ENCODE measurements at regions not wholly inside any gene's neighbourhood (a gene's known extent, or its start where the extent isn't known, plus 50 kb on each side); places are given as distances from the start of the nearest gene placed in this dataset.

GRCh38 chr9:89808076-89808755, 203.4 kb downstream of the GADD45G start:
- H3K9ac ChIP-seq (ENCODE audit: low read depth in 1 of 3, low read length in 3 of 3) = no peak overlapping the region
- H3K4me3 ChIP-seq (ENCODE audit: low read length in 3 of 3) = no peak overlapping the region
- no peaks in the 10 kb centered on the region for H3K9me3 ChIP-seq (ENCODE audit: control insufficient read depth in 3 of 3, low read length in 3 of 3)
- H3K27ac ChIP-seq (ENCODE audit: low read depth, low read length) = no peak overlapping the region
- no peaks in the 10 kb centered on the region for H3K27me3 ChIP-seq (ENCODE audit: control insufficient read depth in 3 of 3, insufficient read depth in 3 of 3, low read length in 3 of 3)
- peaks cover 0 to under 1% (median 0%) of the 10 kb centered on the region in 3 donors for H3K4me1 ChIP-seq (ENCODE audit: control insufficient read depth in 3 of 3, insufficient read depth in 3 of 3, low read length in 3 of 3)
- H3K36me3 ChIP-seq (ENCODE audit: control insufficient read depth in 3 of 3, insufficient read depth in 3 of 3, low read length in 3 of 3) = no peaks in the 10 kb centered on the region

GRCh38 chr9:89808756-89809181, 204.0 kb downstream of the GADD45G start:
- Histone ChIP-seq H3K27ac (ENCODE audit: low read depth, low read length) (no peak overlapping the region), H3K4me3 (ENCODE audit: low read length in 3 of 3) (no peak overlapping the region), H3K4me1 (ENCODE audit: control insufficient read depth in 3 of 3, insufficient read depth in 3 of 3, low read length in 3 of 3) (no peaks in the 10 kb centered on the region), H3K27me3 (ENCODE audit: control insufficient read depth in 3 of 3, insufficient read depth in 3 of 3, low read length in 3 of 3) (no peaks in the 10 kb centered on the region), H3K9ac (ENCODE audit: low read depth in 1 of 3, low read length in 3 of 3) (no peak overlapping the region), H3K9me3 (ENCODE audit: control insufficient read depth in 3 of 3, low read length in 3 of 3) (no peaks in the 10 kb centered on the region), H3K36me3 (ENCODE audit: control insufficient read depth in 3 of 3, insufficient read depth in 3 of 3, low read length in 3 of 3) (no peaks in the 10 kb centered on the region)

- no peak overlapping the region for H3K9ac ChIP-seq (ENCODE audit: low read depth in 1 of 3, low read length in 3 of 3)
- H3K36me3 ChIP-seq (ENCODE audit: control insufficient read depth in 3 of 3, insufficient read depth in 3 of 3, low read length in 3 of 3) = no peaks in the 10 kb centered on the region
- no peak overlapping the region for H3K4me3 ChIP-seq (ENCODE audit: low read length in 3 of 3)
- peaks cover 0 to 6% (median 0%) of the 10 kb centered on the region in 3 donors for H3K4me1 ChIP-seq (ENCODE audit: control insufficient read depth in 3 of 3, insufficient read depth in 3 of 3, low read length in 3 of 3)
- H3K27me3 ChIP-seq (ENCODE audit: control insufficient read depth in 3 of 3, insufficient read depth in 3 of 3, low read length in 3 of 3) = no peaks in the 10 kb centered on the region
- no peak overlapping the region for H3K27ac ChIP-seq (ENCODE audit: low read depth, low read length)
- H3K9me3 ChIP-seq (ENCODE audit: control insufficient read depth in 3 of 3, low read length in 3 of 3) = no peaks in the 10 kb centered on the region
Observed at GRCh38 chr9:89810431-89810830, 205.6 kb downstream of the GADD45G start.

GRCh38 chr9:89811356-89811755, 206.5 kb downstream of the GADD45G start:
- H3K27ac ChIP-seq (ENCODE audit: low read depth, low read length) = no peak overlapping the region
- no peaks in the 10 kb centered on the region for H3K36me3 ChIP-seq (ENCODE audit: control insufficient read depth in 3 of 3, insufficient read depth in 3 of 3, low read length in 3 of 3)
- H3K27me3 ChIP-seq (ENCODE audit: control insufficient read depth in 3 of 3, insufficient read depth in 3 of 3, low read length in 3 of 3) = no peaks in the 10 kb centered on the region
- peaks cover 0 to 6% (median 2%) of the 10 kb centered on the region in 3 donors for H3K4me1 ChIP-seq (ENCODE audit: control insufficient read depth in 3 of 3, insufficient read depth in 3 of 3, low read length in 3 of 3)
- H3K9me3 ChIP-seq (ENCODE audit: control insufficient read depth in 3 of 3, low read length in 3 of 3) = no peaks in the 10 kb centered on the region
- no peak overlapping the region for H3K9ac ChIP-seq (ENCODE audit: low read depth in 1 of 3, low read length in 3 of 3)
- H3K4me3 ChIP-seq (ENCODE audit: low read length in 3 of 3) = no peak overlapping the region

- Histone ChIP-seq H3K9ac (ENCODE audit: low read depth in 1 of 3, low read length in 3 of 3) (no peak overlapping the region), H3K4me3 (ENCODE audit: low read length in 3 of 3) (no peak overlapping the region), H3K27ac (ENCODE audit: low read depth, low read length) (no peak overlapping the region), H3K27me3 (ENCODE audit: control insufficient read depth in 3 of 3, insufficient read depth in 3 of 3, low read length in 3 of 3) (no peaks in the 10 kb centered on the region), H3K36me3 (ENCODE audit: control insufficient read depth in 3 of 3, insufficient read depth in 3 of 3, low read length in 3 of 3) (no peaks in the 10 kb centered on the region), H3K4me1 (ENCODE audit: control insufficient read depth in 3 of 3, insufficient read depth in 3 of 3, low read length in 3 of 3) (peaks cover 0 to 6% (median 2%) of the 10 kb centered on the region in 3 donors), H3K9me3 (ENCODE audit: control insufficient read depth in 3 of 3, low read length in 3 of 3) (no peaks in the 10 kb centered on the region)
Observed at GRCh38 chr9:89811886-89812450, 207.2 kb downstream of the GADD45G start.

- no peaks in the 10 kb centered on the region for H3K9me3 ChIP-seq (ENCODE audit: control insufficient read depth in 3 of 3, low read length in 3 of 3)
- H3K4me3 ChIP-seq (ENCODE audit: low read length in 3 of 3) = no peak overlapping the region
- H3K27me3 ChIP-seq (ENCODE audit: control insufficient read depth in 3 of 3, insufficient read depth in 3 of 3, low read length in 3 of 3) = no peaks in the 10 kb centered on the region
- H3K9ac ChIP-seq (ENCODE audit: low read depth in 1 of 3, low read length in 3 of 3) = no peak overlapping the region
- H3K4me1 ChIP-seq (ENCODE audit: control insufficient read depth in 3 of 3, insufficient read depth in 3 of 3, low read length in 3 of 3) = peaks cover 0 to 6% (median 2%) of the 10 kb centered on the region in 3 donors
- H3K36me3 ChIP-seq (ENCODE audit: control insufficient read depth in 3 of 3, insufficient read depth in 3 of 3, low read length in 3 of 3) = no peaks in the 10 kb centered on the region
- no peak overlapping the region for H3K27ac ChIP-seq (ENCODE audit: low read depth, low read length)
Observed at GRCh38 chr9:89812556-89813181, 207.9 kb downstream of the GADD45G start.

GRCh38 chr9:89813482-89813881, 208.7 kb downstream of the GADD45G start:
- no peaks in the 10 kb centered on the region for H3K9me3 ChIP-seq (ENCODE audit: control insufficient read depth in 3 of 3, low read length in 3 of 3)
- no peak overlapping the region for H3K27ac ChIP-seq (ENCODE audit: low read depth, low read length)
- no peaks in the 10 kb centered on the region for H3K27me3 ChIP-seq (ENCODE audit: control insufficient read depth in 3 of 3, insufficient read depth in 3 of 3, low read length in 3 of 3)
- no peaks in the 10 kb centered on the region for H3K36me3 ChIP-seq (ENCODE audit: control insufficient read depth in 3 of 3, insufficient read depth in 3 of 3, low read length in 3 of 3)
- H3K4me3 ChIP-seq (ENCODE audit: low read length in 3 of 3) = no peak overlapping the region
- peaks cover 0 to 6% (median 2%) of the 10 kb centered on the region in 3 donors for H3K4me1 ChIP-seq (ENCODE audit: control insufficient read depth in 3 of 3, insufficient read depth in 3 of 3, low read length in 3 of 3)
- no peak overlapping the region for H3K9ac ChIP-seq (ENCODE audit: low read depth in 1 of 3, low read length in 3 of 3)

GRCh38 chr9:89814340-89815040, 209.7 kb downstream of the GADD45G start:
- H3K4me3 ChIP-seq (ENCODE audit: low read length in 3 of 3) = no peak overlapping the region
- H3K27ac ChIP-seq (ENCODE audit: low read depth, low read length) = no peak overlapping the region
- no peaks in the 10 kb centered on the region for H3K9me3 ChIP-seq (ENCODE audit: control insufficient read depth in 3 of 3, low read length in 3 of 3)
- no peaks in the 10 kb centered on the region for H3K36me3 ChIP-seq (ENCODE audit: control insufficient read depth in 3 of 3, insufficient read depth in 3 of 3, low read length in 3 of 3)
- peaks cover 0 to 6% (median 2%) of the 10 kb centered on the region in 3 donors for H3K4me1 ChIP-seq (ENCODE audit: control insufficient read depth in 3 of 3, insufficient read depth in 3 of 3, low read length in 3 of 3)
- H3K9ac ChIP-seq (ENCODE audit: low read depth in 1 of 3, low read length in 3 of 3) = no peak overlapping the region
- H3K27me3 ChIP-seq (ENCODE audit: control insufficient read depth in 3 of 3, insufficient read depth in 3 of 3, low read length in 3 of 3) = no peaks in the 10 kb centered on the region

GRCh38 chr9:89815061-89815902, 210.5 kb downstream of the GADD45G start:
- Histone ChIP-seq H3K4me3 (ENCODE audit: low read length in 3 of 3) (no peak overlapping the region), H3K27me3 (ENCODE audit: control insufficient read depth in 3 of 3, insufficient read depth in 3 of 3, low read length in 3 of 3) (no peaks in the 10 kb centered on the region), H3K36me3 (ENCODE audit: control insufficient read depth in 3 of 3, insufficient read depth in 3 of 3, low read length in 3 of 3) (no peaks in the 10 kb centered on the region), H3K9ac (ENCODE audit: low read depth in 1 of 3, low read length in 3 of 3) (no peak overlapping the region), H3K9me3 (ENCODE audit: control insufficient read depth in 3 of 3, low read length in 3 of 3) (no peaks in the 10 kb centered on the region), H3K27ac (ENCODE audit: low read depth, low read length) (no peak overlapping the region), H3K4me1 (ENCODE audit: control insufficient read depth in 3 of 3, insufficient read depth in 3 of 3, low read length in 3 of 3) (peaks cover 0 to 6% (median 2%) of the 10 kb centered on the region in 3 donors)

All from skeletal muscle tissue (tissue), 3 donors.